Activated naive CD4-positive, alpha-beta T cell (primary cell): ENCODE measurements at regions not wholly inside any gene's neighbourhood (a gene's known extent, or its start where the extent isn't known, plus 50 kb on each side); places are given as distances from the start of the nearest gene placed in this dataset.
A peak's percentile ranks its signal among the peaks of the same experiment; 100 is the strongest.
"Not testable (repeated sequence)": the region's sequence is repeated elsewhere in the genome, so short reads cannot be mapped to it uniquely, and the experiment has no call there.

ENCODE experiments used
- DNase-seq, 4 experiments: peaks; one replicate each; lab custom pipeline; 2025; lab: John Stamatoyannopoulos, UW

DNA sequence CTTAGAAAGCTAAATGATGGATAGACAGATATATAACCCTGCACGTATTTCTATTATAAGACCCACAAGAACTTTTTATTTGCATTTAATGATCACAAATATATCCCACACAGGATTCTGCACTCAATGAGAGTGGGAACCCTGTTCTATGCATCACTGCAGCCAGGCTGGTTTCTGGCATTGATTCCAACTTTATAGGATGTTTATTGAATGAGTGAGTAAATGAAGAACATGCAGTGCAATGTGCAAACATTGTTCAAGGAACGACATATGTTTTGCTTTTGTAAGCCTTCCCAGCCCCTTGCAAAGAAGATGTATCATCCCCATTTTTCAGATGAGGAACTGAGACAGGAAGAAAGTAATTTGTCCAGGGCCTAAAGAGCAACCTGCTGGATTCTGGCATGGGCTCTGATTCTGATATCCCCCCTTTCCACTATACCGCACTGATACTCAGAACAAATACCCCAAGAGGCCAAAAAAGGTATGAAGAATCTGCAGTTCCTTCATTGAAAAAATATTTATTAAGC lies 246.3 kb downstream of the LACC1 start:
- no peak for DNase-seq

DNA sequence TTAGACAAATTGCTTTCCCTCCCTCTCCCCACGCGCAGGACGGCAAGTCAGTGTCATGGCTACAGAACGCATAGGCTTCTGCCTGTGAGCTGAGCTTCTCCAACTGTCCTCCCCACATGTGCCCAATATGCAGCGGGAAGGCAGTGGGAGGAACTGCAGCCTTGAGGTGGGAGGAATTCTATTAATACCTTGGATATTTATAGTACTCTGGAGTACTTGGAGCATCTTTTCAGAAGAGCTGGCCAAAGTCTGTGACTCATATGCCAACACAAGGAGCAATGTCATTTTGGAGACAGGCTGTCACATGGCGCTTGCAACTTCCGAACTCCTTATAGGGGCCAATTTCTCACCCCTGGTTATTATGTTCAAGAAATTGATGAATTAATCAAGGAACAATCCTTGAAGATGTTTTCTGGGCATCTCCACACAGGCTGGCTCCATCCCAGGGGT lies 245.0 kb upstream of the SERP2 start:
- no peak for DNase-seq

GRCh38 chr13:44129418-44129817 lies 244.2 kb upstream of the SERP2 start:
- DNase-seq: no peak

DNA sequence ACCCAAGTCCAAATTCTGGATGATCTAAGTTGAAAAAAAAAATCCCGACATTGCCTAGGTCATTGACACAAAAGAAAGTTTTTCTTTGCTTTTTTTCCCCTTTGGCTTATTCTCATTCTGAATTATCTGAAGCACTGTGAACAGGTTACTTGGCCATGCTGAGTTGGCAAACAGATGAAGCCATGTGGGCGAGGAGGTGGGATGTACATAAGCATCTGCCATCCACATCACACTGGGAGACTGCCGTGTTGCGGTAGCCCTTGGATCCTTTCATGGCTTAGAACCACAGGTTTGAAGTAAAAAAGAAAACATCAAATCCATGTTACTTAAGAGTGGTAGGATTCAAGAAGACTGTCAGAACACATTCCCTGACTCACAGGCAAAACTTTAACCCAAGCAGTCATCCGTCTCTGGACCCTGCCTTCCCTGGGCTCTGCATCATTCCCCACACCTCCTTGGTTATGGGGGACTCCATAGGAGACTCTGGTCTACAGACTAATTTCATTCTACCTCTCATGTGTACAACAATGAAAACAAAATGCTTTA lies 242.5 kb upstream of the SERP2 start:
- DNase-seq: no peak

- DNase-seq: no peak
These were observed 240.9 kb upstream of the SERP2 start for GRCh38 chr13:44132710-44133109.

- no peak for DNase-seq
These were observed 240.0 kb upstream of the SERP2 start for GRCh38 chr13:44133626-44134025.

- DNase-seq: no peak
These were observed 238.1 kb upstream of the SERP2 start for GRCh38 chr13:44135566-44135965.

- DNase-seq: no peak
These were observed 236.8 kb upstream of the SERP2 start for GRCh38 chr13:44136696-44137268.

DNA sequence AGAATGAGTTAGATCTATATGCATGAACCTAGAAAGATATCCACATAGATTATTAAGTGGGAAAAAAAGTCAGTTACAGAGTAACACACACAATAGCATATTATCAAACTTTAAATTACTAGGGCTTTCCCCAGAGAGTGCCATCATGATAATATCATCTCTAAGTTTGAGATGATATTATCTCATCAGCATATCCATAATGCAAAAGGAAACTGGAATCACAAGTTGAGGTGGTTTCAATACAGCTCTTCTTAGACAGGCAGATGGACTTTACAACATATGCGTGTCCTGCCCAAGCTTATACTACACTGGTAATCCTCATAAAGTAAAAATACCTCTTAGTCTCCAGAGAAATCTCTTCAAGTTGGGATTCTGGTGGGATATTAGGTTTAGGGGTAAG lies 236.2 kb upstream of the SERP2 start:
- no peak for DNase-seq

DNA sequence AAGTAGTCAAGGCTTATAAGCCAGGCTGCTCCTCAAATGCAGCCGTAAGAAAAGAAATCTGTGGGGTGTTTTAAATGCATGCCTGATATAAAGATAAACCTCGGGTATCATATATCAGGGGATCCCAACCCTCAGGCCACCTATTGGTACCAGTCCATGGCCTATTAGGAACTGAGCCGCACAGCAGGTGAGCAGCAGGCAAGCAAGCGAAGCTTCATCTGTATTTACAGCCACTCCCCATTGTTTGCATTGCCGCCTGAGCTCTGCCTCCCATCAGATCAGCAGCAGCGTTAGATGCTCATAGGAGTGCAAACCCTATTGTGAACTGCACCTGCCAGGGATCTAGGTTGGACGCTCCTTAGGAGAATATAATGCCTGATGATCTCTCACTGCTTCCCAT lies 233.5 kb upstream of the SERP2 start:
- no peak for DNase-seq

- DNase-seq: no peak
These were observed 232.5 kb upstream of the SERP2 start for GRCh38 chr13:44140888-44141724.

DNA sequence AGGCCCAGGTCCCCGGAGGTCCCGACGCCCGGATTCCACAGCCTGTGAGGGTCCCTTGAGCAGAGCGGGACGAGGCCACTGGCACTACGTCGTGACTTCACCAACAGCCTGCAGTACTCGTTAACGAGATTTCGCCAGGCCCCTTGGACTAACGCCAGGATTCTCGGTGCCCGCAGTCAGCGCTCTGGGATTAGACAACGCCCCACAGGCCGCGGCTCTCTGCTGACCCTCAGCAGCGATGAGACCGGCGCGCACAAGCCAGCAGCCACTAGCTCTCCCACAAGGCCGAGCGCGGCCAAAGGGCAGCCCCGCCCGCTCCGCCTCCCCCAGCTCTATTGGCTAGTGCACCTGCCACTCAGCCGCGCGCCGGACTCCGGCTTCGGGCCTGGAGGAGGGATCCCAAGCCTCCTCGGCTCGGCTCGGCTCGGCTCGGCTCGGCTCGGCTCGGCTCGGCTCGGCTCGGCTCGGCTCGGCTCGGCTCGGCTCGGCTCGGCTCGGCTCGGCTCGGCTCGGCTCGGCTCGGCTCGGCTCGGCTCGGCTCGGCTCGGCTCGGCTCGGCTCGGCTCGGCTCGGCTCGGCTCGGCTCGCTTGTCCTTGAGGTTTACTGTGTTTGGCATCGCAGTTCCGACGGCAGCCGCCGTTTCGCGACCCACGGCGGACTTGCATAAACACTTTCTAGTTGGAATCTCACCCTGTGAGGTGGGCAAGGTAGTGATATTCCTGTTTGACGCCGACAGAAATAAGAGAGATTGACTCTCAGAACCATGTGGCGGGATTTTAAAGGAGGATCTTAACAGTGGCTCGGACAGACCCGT lies 231.7 kb upstream of the SERP2 start:
- DNase-seq: peak; percentile 84 to 89 (median 87)

DNA sequence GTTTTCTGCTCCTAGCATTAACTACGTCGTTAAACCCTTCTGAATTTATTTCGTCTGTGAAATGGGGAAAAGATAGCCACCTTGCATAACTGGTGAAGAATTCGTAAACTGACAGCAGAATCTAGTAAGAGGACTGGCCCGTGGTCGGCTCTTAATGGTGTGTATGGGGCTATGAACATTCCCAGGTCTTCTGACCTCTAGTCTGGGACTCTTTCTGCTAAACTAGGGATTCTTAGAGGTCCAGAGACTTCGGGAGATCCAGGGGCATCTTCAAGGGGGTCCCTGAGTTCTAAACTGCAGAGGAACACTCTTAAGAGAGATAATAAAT lies 231.1 kb upstream of the SERP2 start:
- DNase-seq: no peak

GRCh38 chr13:44142941-44143665 lies 230.5 kb upstream of the SERP2 start:
- DNase-seq: no peak

- no peak for DNase-seq
These were observed 227.5 kb upstream of the SERP2 start for GRCh38 chr13:44146138-44146537.

GRCh38 chr13:44147233-44147632 lies 226.4 kb upstream of the SERP2 start:
- no peak for DNase-seq

- no peak for DNase-seq
These were observed 226.0 kb upstream of the SERP2 start for GRCh38 chr13:44147648-44148047.

- DNase-seq: no peak
These were observed 225.3 kb upstream of the SERP2 start for GRCh38 chr13:44148159-44148914.

- DNase-seq: not testable (repeated sequence)
These were observed 224.4 kb upstream of the SERP2 start for GRCh38 chr13:44149231-44149630.

- DNase-seq: no peak
These were observed 223.8 kb upstream of the SERP2 start for GRCh38 chr13:44149821-44150220.

- DNase-seq: no peak
These were observed 222.2 kb upstream of the SERP2 start for GRCh38 chr13:44151474-44151873.
